GM19328 (cell line): ENCODE measurements at regions not wholly inside any gene's neighbourhood (a gene's known extent, or its start where the extent isn't known, plus 50 kb on each side); places are given as distances from the start of the nearest gene placed in this dataset.
"Not testable (repeated sequence)": the region's sequence is repeated elsewhere in the genome, so short reads cannot be mapped to it uniquely, and the experiment has no call there.

ENCODE experiments used
- ATAC-seq: cut with Tn5 transposase; IDR thresholded peaks from one replicate; pipeline ENCODE4 v1.9.1; 2021; ENCODE audit warnings: mild to moderate bottlenecking, moderate library complexity; ENCODE audit not compliant: unreplicated experiment

GRCh38 chr9:16267281-16268066, 603.0 kb downstream of the BNC2 start:
- no peak for ATAC-seq

- no peak for ATAC-seq
Measured at GRCh38 chr9:16268067-16268881, 602.2 kb downstream of the BNC2 start.

GRCh38 chr9:16271967-16272366, 598.5 kb downstream of the BNC2 start:
- no peak for ATAC-seq

GRCh38 chr9:16272776-16273175, 597.7 kb downstream of the BNC2 start:
- ATAC-seq: no peak

GRCh38 chr9:16275795-16276624, 594.5 kb downstream of the BNC2 start:
- ATAC-seq: no peak

GRCh38 chr9:16276866-16277265, 593.6 kb downstream of the BNC2 start:
- ATAC-seq: no peak

- no peak for ATAC-seq
Measured at GRCh38 chr9:16277471-16277960, 593.0 kb downstream of the BNC2 start.

GRCh38 chr9:16278326-16278999, 592.0 kb downstream of the BNC2 start:
- no peak for ATAC-seq

- ATAC-seq: no peak
Measured at GRCh38 chr9:16281707-16282106, 588.8 kb downstream of the BNC2 start.

GRCh38 chr9:16282216-16282615, 588.3 kb downstream of the BNC2 start:
- no peak for ATAC-seq

- no peak for ATAC-seq
Measured at GRCh38 chr9:16282718-16283117, 587.8 kb downstream of the BNC2 start.

- no peak for ATAC-seq
Measured at GRCh38 chr9:16286160-16286559, 584.3 kb downstream of the BNC2 start.

- ATAC-seq: no peak
Measured at GRCh38 chr9:16289639-16290038, 580.8 kb downstream of the BNC2 start.

- ATAC-seq: no peak
Measured at GRCh38 chr9:16290169-16290568, 580.3 kb downstream of the BNC2 start.

GRCh38 chr9:16291921-16292320, 578.5 kb downstream of the BNC2 start:
- no peak for ATAC-seq

GRCh38 chr9:16293610-16294009, 576.9 kb downstream of the BNC2 start:
- no peak for ATAC-seq

GRCh38 chr9:16294133-16294770, 576.2 kb downstream of the BNC2 start:
- no peak for ATAC-seq

- not testable (repeated sequence) for ATAC-seq
Measured at GRCh38 chr9:16294940-16295339, 575.5 kb downstream of the BNC2 start.

GRCh38 chr9:16299368-16299767, 571.1 kb downstream of the BNC2 start:
- not testable (repeated sequence) for ATAC-seq

- ATAC-seq: no peak
Measured at GRCh38 chr9:16303506-16303905, 567.0 kb downstream of the BNC2 start.
